ENCODE measurements at regions not wholly inside any gene's neighbourhood (a gene's known extent, or its start where the extent isn't known, plus 50 kb on each side); places are given as distances from the start of the nearest gene placed in this dataset.

GRCh38 chr1:67977756-67978155, 72.7 kb downstream of the DIRAS3 start:
- Histone ChIP-seq H3K9me3 (ENCODE audit: low read depth, low read length) (no peaks in the 10 kb centered on the region), H3K4me3 (ENCODE audit: insufficient read depth, low read length) (no peak overlapping the region), H3K27me3 (ENCODE audit: insufficient read depth, low read length) (no peaks in the 10 kb centered on the region), H3K36me3 (ENCODE audit: insufficient read depth, low read length) (no peaks in the 10 kb centered on the region), H3K4me2 (ENCODE audit: insufficient read depth, low read length) (no peak overlapping the region), H3K4me1 (ENCODE audit: insufficient read depth, low read length) (peaks cover 19% of the 10 kb centered on the region), H2AFZ (ENCODE audit: low read length) (no peak overlapping the region), H3K27ac (ENCODE audit: low read depth, low read length) (no peak overlapping the region), H4K20me1 (ENCODE audit: insufficient read depth, low read length) (no peaks in the 10 kb centered on the region), H3K79me2 (ENCODE audit: insufficient read depth, low read length) (no peaks in the 10 kb centered on the region)
- no peak for TF ChIP-seq CTCF (IDR thresholded peaks at IDR 0.05; ENCODE audit: extremely low read depth, low read depth, low read length)
- DNase-seq (ENCODE audit: insufficient read length, low spot score, missing footprints): no peak

GRCh38 chr1:67973051-67973450, 77.4 kb downstream of the DIRAS3 start:
- Histone ChIP-seq H3K79me2 (ENCODE audit: insufficient read depth, low read length) (no peaks in the 10 kb centered on the region), H4K20me1 (ENCODE audit: insufficient read depth, low read length) (no peaks in the 10 kb centered on the region), H3K4me3 (ENCODE audit: insufficient read depth, low read length) (no peak overlapping the region), H3K4me1 (ENCODE audit: insufficient read depth, low read length) (peaks cover 12% of the 10 kb centered on the region), H3K4me2 (ENCODE audit: insufficient read depth, low read length) (no peak overlapping the region), H3K27me3 (ENCODE audit: insufficient read depth, low read length) (no peaks in the 10 kb centered on the region), H3K36me3 (ENCODE audit: insufficient read depth, low read length) (no peaks in the 10 kb centered on the region), H2AFZ (ENCODE audit: low read length) (no peak overlapping the region), H3K9me3 (ENCODE audit: low read depth, low read length) (no peaks in the 10 kb centered on the region), H3K27ac (ENCODE audit: low read depth, low read length) (no peak overlapping the region)
- no peak for DNase-seq (ENCODE audit: insufficient read length, low spot score, missing footprints)
- TF ChIP-seq CTCF (IDR thresholded peaks at IDR 0.05; ENCODE audit: extremely low read depth, low read depth, low read length): no peak

- DNase-seq (ENCODE audit: insufficient read length, low spot score, missing footprints): peak; percentile 34
- H3K79me2 ChIP-seq (ENCODE audit: insufficient read depth, low read length): no peaks in the 10 kb centered on the region
- no peaks in the 10 kb centered on the region for H3K27me3 ChIP-seq (ENCODE audit: insufficient read depth, low read length)
- no peak for TF ChIP-seq CTCF (IDR thresholded peaks at IDR 0.05; ENCODE audit: extremely low read depth, low read depth, low read length)
- H3K9me3 ChIP-seq (ENCODE audit: low read depth, low read length): no peaks in the 10 kb centered on the region
- peak overlapping the region; percentile 51 for H3K4me3 ChIP-seq (ENCODE audit: insufficient read depth, low read length)
- H3K36me3 ChIP-seq (ENCODE audit: insufficient read depth, low read length): no peaks in the 10 kb centered on the region
- no peaks in the 10 kb centered on the region for H4K20me1 ChIP-seq (ENCODE audit: insufficient read depth, low read length)
- peak overlapping the region; percentile 84 for H3K27ac ChIP-seq (ENCODE audit: low read depth, low read length)
- peak overlapping the region; percentile 34 for H2AFZ ChIP-seq (ENCODE audit: low read length)
- H3K4me2 ChIP-seq (ENCODE audit: insufficient read depth, low read length): peak overlapping the region; percentile 68
- peaks cover 12% of the 10 kb centered on the region for H3K4me1 ChIP-seq (ENCODE audit: insufficient read depth, low read length)
Measured at GRCh38 chr1:67970088-67970487, 80.3 kb downstream of the DIRAS3 start.

GRCh38 chr1:67969446-67969845, 81.0 kb downstream of the DIRAS3 start:
- Histone ChIP-seq H3K36me3 (ENCODE audit: insufficient read depth, low read length) (no peaks in the 10 kb centered on the region), H4K20me1 (ENCODE audit: insufficient read depth, low read length) (no peaks in the 10 kb centered on the region), H3K27ac (ENCODE audit: low read depth, low read length) (peak overlapping the region; percentile 84), H3K79me2 (ENCODE audit: insufficient read depth, low read length) (no peaks in the 10 kb centered on the region), H3K4me2 (ENCODE audit: insufficient read depth, low read length) (no peak overlapping the region), H3K9me3 (ENCODE audit: low read depth, low read length) (no peaks in the 10 kb centered on the region), H3K4me1 (ENCODE audit: insufficient read depth, low read length) (peaks cover 12% of the 10 kb centered on the region), H3K27me3 (ENCODE audit: insufficient read depth, low read length) (no peaks in the 10 kb centered on the region), H2AFZ (ENCODE audit: low read length) (peak overlapping the region; percentile 34), H3K4me3 (ENCODE audit: insufficient read depth, low read length) (no peak overlapping the region)
- no peak for TF ChIP-seq CTCF (IDR thresholded peaks at IDR 0.05; ENCODE audit: extremely low read depth, low read depth, low read length)
- no peak for DNase-seq (ENCODE audit: insufficient read length, low spot score, missing footprints)

Measured in osteoblast (primary cell).